Peyer's patch (tissue), 4 donors: ENCODE measurements at regions not wholly inside any gene's neighbourhood (a gene's known extent, or its start where the extent isn't known, plus 50 kb on each side); places are given as distances from the start of the nearest gene placed in this dataset.

Experiments
- DNase-seq, 3 donors: peaks; one replicate each; pipeline ENCODE4 v3.0.0-alpha.2; 2017 to 2019
- H3K27ac ChIP-seq, 4 donors: fragments of 200-600 bp; sonication (generic); one replicate each; pipeline ENCODE4 v1.5.1; 2016 to 2019
- H3K27me3 ChIP-seq, 2 donors: fragments of 200-600 bp; sonication (generic); one replicate each; pipeline ENCODE4 v1.5.1; 2019
- H3K36me3 ChIP-seq, 3 donors: fragments of 200-600 bp; sonication (generic); one replicate each; pipeline ENCODE4 v1.5.1; 2016 to 2019
- H3K4me1 ChIP-seq, 4 donors: fragments of 200-600 bp; sonication (generic); one replicate each; pipeline ENCODE4 v1.5.1; 2016 to 2019
- H3K4me3 ChIP-seq, 4 donors: fragments of 200-600 bp; sonication (generic); 1 replicate in 3 of 4; 2 replicates in 1 of 4; pipeline ENCODE4 v1.5.1; 2016 to 2019; ENCODE audit warnings: mild to moderate bottlenecking in 1 of 4
- H3K9me3 ChIP-seq, 4 donors: fragments of 200-600 bp; sonication (generic); one replicate each; pipeline ENCODE4 v1.5.1; 2016 to 2019; ENCODE audit warnings: mild to moderate bottlenecking in 1 of 4
- POLR2A ChIP-seq, 2 donors: fragments of 450-650 bp; IDR thresholded peaks; one replicate each; pipeline ENCODE4 v1.5.1; 2017; ENCODE audit warnings: antibody characterized with exemption in 2 of 2, mild to moderate bottlenecking in 2 of 2, moderate library complexity in 2 of 2
- TF ChIP-seq, protein P1 (sequence below), 6 experiments: fragments of 450-650 bp in 4 of 6; fragments of 200-600 bp in 2 of 6; sonication (generic) in 1 of 6; IDR thresholded peaks; one replicate each; pipeline ENCODE4 v1.5.1; 2017 to 2019; ENCODE audit warnings: antibody characterized with exemption in 6 of 6, mild to moderate bottlenecking in 3 of 6, moderate library complexity in 1 of 6

DNA sequence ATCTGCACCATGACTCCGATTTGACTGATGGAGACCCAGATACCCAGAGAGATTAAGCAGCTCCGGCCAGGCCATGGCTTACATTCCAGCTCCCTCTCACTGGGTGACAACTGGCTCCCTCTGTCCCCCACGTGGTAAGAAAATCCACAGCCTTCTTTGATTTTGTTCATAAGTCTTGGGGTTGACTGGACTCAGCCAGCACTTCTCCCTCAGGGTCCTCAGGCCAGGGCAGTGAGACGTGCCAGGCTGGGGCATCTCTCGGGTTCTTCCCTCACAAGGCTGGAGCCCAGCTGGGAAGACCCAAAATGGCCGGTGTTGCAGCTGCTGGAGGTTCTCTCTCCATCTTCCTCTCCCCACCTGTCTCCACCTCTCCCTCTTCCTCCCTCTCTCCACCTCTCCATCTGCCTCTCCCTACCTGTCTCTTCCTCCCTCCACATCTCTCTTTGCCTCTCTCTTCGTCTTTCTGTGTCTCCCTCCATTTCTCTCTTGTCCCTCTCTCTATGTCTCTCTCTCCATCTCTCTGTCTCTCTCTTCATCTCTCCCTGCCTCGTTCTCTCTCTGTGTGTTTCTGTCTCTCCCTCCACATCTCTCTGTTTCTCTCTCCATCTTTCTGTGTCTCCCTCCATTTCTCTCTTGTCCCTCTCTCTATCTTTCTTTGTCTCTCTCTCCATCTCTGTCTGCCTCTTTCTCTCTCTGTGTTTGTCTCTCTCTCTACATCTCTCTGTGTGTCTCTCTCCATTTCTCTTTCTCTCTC lies 105.3 kb downstream of the FOXL1 start:
- Histone ChIP-seq H3K4me3 (no peak overlapping the region), H3K27ac (no peak overlapping the region), H3K36me3 (no peaks in the 10 kb centered on the region), H3K27me3 (no peaks in the 10 kb centered on the region), H3K4me1 (no peaks in the 10 kb centered on the region), H3K9me3 (no peaks in the 10 kb centered on the region)
- TF ChIP-seq POLR2A (IDR thresholded peaks at IDR 0.05), result no peak
- TF ChIP-seq, protein P1, sequence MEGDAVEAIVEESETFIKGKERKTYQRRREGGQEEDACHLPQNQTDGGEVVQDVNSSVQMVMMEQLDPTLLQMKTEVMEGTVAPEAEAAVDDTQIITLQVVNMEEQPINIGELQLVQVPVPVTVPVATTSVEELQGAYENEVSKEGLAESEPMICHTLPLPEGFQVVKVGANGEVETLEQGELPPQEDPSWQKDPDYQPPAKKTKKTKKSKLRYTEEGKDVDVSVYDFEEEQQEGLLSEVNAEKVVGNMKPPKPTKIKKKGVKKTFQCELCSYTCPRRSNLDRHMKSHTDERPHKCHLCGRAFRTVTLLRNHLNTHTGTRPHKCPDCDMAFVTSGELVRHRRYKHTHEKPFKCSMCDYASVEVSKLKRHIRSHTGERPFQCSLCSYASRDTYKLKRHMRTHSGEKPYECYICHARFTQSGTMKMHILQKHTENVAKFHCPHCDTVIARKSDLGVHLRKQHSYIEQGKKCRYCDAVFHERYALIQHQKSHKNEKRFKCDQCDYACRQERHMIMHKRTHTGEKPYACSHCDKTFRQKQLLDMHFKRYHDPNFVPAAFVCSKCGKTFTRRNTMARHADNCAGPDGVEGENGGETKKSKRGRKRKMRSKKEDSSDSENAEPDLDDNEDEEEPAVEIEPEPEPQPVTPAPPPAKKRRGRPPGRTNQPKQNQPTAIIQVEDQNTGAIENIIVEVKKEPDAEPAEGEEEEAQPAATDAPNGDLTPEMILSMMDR (IDR thresholded peaks at IDR 0.05), result no peak
- DNase-seq, result no peak

DNA sequence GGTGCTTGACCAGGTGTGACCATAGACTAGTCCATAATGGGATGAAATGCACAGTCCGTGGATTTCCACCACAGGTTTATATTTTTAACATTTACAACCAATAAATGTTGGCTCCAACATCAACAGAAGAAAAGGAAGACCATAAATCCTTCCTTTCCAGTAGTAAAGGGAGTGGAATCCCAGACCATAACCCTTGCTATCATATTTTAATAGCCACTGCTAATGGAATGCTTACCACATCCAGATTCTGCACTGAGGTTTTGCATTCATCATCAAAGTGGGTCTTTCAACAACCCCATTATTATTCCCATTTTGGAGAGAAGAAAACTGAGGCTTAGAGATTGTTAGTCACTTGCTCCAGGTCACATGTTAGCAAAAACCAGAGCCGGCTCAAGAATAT lies 106.7 kb downstream of the FOXL1 start:
- H3K9me3 ChIP-seq, result no peaks in the 10 kb centered on the region
- H3K27ac ChIP-seq, result no peak overlapping the region
- H3K4me3 ChIP-seq, result no peak overlapping the region
- H3K36me3 ChIP-seq, result no peaks in the 10 kb centered on the region
- H3K27me3 ChIP-seq, result no peaks in the 10 kb centered on the region
- TF ChIP-seq POLR2A (IDR thresholded peaks at IDR 0.05), result no peak
- TF ChIP-seq, protein P1 (IDR thresholded peaks at IDR 0.05), result no peak
- H3K4me1 ChIP-seq, result no peaks in the 10 kb centered on the region
- DNase-seq, result no peak

DNA sequence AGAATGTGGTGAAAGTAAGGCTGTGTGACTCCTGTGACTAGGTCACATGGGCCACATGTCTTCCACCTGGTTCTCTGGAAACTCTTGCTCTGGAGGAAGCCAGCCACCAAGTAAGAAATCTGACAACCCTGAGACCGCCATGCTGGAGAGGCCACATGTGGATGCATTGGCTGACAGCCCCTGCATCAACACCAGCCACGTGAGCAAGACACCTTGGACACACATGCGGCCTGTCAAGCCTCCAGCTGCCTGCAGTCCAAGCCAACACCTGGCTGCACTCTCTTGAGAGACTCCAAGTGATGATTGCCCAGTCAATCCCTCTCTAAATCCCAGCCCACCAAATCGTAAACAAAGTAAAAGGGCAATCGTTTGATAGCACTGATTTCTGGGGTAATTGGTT lies 112.6 kb downstream of the FOXL1 start:
- no peaks in the 10 kb centered on the region for H3K36me3 ChIP-seq
- H3K27me3 ChIP-seq, result no peaks in the 10 kb centered on the region
- TF ChIP-seq, protein P1 (IDR thresholded peaks at IDR 0.05), result no peak
- no peak for TF ChIP-seq POLR2A (IDR thresholded peaks at IDR 0.05)
- DNase-seq, result no peak
- no peak overlapping the region for H3K27ac ChIP-seq
- H3K9me3 ChIP-seq, result no peaks in the 10 kb centered on the region
- H3K4me1 ChIP-seq, result no peaks in the 10 kb centered on the region
- H3K4me3 ChIP-seq, result no peak overlapping the region

DNA sequence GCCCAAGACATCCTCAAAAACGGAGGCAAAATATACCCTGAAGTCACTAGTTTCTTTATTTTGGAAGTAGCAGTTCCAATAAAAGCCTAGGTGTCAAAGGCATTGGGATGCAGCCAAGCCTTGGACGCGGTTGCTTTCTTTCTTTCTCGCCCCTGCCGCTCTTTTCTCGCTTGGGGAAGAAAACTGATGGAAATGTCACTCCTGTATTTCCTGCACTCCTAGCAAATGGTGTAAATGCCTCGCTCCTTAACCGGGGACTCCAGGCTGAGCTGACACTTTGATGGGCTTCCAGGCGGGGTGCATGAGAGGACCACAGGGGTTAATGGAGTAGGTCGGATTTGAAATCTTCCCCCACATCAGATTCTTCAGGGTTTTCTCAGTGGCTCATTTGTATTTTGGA lies 114.1 kb downstream of the FOXL1 start:
- H3K4me1 ChIP-seq, result no peaks in the 10 kb centered on the region
- H3K9me3 ChIP-seq, result no peaks in the 10 kb centered on the region
- no peaks in the 10 kb centered on the region for H3K27me3 ChIP-seq
- no peak overlapping the region for H3K27ac ChIP-seq
- no peak overlapping the region for H3K4me3 ChIP-seq
- no peaks in the 10 kb centered on the region for H3K36me3 ChIP-seq
- TF ChIP-seq, protein P1 (IDR thresholded peaks at IDR 0.05), result no peak
- TF ChIP-seq POLR2A (IDR thresholded peaks at IDR 0.05), result no peak
- DNase-seq, result no peak

DNA sequence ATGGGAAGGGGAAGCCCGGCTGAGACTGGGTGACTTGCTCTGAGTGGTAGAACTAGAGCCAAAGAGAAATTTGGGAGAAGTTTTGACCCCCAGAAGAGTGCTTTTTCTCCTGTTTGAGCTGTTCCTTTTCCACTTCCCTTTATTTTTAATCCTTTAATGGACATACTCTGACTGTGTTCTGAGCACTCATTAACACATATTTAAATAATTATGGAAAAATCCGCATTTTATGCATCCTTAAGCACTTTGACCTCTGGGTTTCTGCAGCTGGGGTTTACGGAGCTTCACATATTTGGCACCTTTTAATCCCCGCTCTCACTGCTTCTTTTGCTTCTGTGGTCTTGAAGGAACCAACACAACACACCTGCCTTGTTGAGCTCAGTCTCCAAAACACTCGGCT lies 114.7 kb downstream of the FOXL1 start:
- Histone ChIP-seq H3K27ac (no peak overlapping the region), H3K4me3 (no peak overlapping the region), H3K36me3 (no peaks in the 10 kb centered on the region), H3K9me3 (no peaks in the 10 kb centered on the region), H3K27me3 (no peaks in the 10 kb centered on the region), H3K4me1 (no peaks in the 10 kb centered on the region)
- no peak for TF ChIP-seq POLR2A (IDR thresholded peaks at IDR 0.05)
- TF ChIP-seq, protein P1 (IDR thresholded peaks at IDR 0.05), result no peak
- DNase-seq, result no peak
